HG02973 (cell line): ENCODE measurements at regions not wholly inside any gene's neighbourhood (a gene's known extent, or its start where the extent isn't known, plus 50 kb on each side); places are given as distances from the start of the nearest gene placed in this dataset.
"Not testable (repeated sequence)": the region's sequence is repeated elsewhere in the genome, so short reads cannot be mapped to it uniquely, and the experiment has no call there.

ENCODE experiments used
- ATAC-seq: cut with Tn5 transposase; IDR thresholded peaks from one replicate; pipeline ENCODE4 v1.9.1; 2021; ENCODE audit warnings: moderate library complexity; ENCODE audit not compliant: unreplicated experiment

DNA sequence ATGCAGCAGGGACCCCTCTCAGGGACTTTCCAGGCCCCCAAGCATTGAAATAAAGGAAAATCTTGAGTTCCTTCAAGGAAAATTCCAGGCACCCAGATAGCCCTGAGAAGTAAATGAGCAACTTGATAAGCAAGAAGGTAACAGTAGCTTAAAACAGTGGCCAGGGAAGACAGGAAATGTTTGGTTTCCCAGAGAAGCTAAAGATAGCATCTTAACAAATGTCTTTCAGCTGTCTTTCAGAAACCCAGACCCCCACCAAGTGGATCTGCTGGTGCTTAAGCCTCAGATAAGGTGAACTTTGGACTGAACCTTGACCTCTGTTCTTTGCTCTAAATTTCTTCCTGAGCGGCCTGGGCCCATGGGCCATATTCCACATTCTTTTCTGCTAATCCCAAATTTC lies 117.8 kb upstream of the CST7 start:
- no peak for ATAC-seq

DNA sequence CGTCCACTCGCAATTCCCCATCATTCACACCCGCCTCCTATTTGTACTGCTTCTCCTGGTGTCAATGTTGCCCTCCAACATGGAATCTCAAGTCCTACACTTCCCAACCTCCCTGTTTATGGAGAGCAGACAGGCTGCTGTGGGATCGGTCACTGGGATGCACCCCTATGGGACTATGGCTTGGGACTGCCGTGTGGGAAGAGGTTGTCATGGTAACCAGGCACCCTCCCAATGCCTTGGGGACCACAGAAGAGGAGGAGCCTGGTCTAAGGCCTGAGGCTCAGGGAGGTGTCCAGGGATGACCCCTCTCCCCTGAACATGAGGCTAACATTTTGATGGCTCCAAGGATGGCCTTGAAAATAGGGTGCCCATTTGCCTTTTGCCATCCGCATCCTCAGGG lies 116.6 kb upstream of the CST7 start:
- no peak for ATAC-seq

DNA sequence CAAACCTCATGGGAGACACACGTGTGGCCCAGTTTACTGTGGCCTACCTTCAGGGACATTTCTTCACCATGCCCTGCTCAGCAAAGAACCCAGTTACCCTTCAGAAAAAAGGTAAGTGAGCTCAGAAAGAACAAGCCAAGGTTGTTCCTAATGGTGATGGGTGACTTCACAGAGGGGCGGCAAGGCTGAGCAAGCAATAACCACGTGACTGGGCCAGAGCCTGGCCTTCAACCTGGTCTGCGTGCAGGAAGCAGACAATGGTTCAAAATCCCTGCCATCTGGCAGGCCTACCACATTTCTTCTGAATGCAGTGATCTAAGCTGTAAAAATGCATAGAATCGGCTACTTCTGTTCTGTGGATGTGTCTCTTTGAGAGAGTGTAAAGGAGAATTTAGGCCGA lies 115.5 kb upstream of the CST7 start:
- ATAC-seq, result no peak

GRCh38 chr20:24834310-24834709 lies 114.8 kb upstream of the CST7 start:
- no peak for ATAC-seq

- ATAC-seq, result no peak
Measured at GRCh38 chr20:24835195-24835594, 113.9 kb upstream of the CST7 start.

GRCh38 chr20:24836041-24836533 lies 113.0 kb upstream of the CST7 start:
- no peak for ATAC-seq

- ATAC-seq, result no peak
Measured at GRCh38 chr20:24836661-24837299, 112.3 kb upstream of the CST7 start.

GRCh38 chr20:24837781-24838450 lies 111.2 kb upstream of the CST7 start:
- no peak for ATAC-seq

- ATAC-seq, result no peak
Measured at GRCh38 chr20:24838546-24839535, 110.2 kb upstream of the CST7 start.

DNA sequence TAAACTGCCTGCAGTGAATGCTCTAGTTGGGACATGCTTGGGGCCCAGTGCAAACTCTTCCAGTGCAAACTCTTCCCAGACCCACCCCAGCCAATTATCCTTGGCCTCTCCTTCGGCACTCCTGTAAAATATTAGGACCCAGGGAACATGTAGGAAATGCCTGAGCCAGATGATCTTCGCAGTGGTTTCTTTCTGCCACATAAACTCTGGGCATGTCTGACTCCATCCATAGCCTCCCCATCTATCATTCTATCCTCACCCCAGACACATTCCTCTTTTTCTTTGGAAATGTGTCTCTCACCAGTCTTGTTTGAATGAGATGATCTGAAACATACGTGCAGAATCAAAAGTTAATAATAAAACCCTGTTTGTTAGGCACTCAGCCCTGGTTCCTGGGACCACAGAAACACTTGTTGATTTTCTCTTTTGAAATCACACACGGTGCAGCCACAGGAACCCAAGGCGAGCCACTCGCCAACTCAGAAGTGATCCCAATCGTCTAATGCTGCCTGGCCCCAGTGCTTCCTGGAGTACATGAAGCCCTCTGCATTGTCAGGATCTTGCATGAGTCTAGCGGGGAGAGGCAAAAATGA lies 108.9 kb upstream of the CST7 start:
- no peak for ATAC-seq

DNA sequence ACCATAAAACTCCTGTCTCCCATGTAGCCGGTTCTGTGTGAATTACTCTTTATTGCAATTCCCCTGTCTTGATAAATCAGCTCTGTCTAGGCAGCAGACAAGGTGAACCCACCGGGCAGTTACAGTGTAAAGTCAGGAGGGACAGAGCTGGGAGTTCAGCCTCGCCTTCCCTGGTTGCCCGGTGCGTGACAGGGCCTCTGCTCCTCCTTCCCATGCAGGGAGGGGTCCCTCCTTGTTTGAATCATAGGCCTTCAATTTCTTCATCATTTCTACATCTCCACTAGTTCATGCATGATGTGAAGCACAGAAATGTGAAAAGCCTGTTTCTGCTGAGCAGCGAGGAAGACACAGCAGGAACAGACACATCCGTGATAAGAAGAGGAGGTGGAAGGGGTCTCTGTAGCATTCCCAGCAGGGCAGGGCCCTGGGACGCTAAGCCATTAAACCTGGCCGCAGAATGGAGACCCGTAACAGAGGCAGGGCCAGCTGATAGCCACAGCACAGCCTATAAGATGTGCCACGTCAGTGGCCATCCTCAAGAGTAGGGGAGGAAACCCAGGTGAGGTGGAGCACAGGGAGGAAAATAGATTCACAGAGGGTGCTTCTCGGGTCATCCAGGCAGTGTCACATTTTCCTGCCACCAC lies 106.7 kb upstream of the CST7 start:
- no peak for ATAC-seq

GRCh38 chr20:24842918-24843715 lies 106.0 kb upstream of the CST7 start:
- peak; percentile 83 for ATAC-seq

DNA sequence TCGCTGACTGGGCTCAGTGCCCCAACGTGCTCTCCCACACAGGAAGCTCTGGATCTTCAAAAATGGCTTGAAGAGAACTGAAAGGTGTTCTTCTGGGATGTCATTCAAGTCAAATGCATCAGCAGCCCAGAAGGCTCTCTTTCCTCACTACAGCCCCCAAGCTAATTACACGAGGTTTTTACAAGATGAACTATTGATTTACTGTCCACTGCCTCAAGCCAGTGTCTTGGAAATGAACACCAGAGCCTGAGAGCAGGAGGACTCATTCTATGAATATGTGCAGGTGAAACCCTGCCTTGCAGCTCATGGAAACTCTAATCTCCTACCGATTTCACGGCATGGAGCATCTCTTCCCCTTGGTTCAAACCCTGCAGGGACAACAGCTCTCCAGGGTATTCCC lies 98.9 kb upstream of the CST7 start:
- ATAC-seq, result no peak

GRCh38 chr20:24851346-24852019 lies 97.6 kb upstream of the CST7 start:
- no peak for ATAC-seq

DNA sequence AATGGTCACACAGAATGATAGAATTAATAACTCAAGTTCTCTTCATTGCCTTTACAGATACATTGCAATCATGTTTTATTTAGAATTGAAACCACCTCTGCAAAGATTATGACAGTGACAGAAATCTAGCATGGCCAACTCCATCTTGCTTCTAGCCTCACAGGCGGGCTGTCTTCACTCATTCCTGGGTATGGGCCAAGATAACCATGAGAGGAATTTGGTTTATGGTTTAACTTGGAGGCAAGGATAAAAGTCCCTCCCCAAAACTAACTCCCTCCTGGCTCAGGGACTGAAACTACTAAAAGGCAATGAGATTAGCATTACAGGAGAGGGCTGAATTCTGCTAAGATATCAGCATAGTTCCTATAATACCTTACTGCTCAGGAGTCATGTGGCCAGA lies 95.2 kb upstream of the CST7 start:
- no peak for ATAC-seq

DNA sequence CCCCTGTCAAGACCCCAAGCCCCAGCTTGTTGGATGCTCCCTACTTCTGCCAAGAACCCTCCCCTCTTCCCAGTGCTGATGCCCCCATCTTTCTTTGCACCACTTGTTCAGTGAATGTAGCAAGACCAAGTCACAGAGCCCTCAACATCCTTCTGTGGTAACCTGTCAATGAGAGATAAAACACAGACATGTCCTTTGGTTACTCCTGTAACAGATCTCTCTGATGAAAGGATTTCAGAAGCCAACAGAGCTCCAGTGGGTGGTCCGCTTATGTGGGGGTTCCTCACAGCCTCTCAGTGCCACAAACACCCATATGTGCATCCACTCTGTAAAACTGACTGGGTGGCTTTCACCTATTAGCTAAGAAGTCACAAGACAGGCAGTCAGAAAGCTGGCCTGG lies 93.2 kb upstream of the CST7 start:
- no peak for ATAC-seq

DNA sequence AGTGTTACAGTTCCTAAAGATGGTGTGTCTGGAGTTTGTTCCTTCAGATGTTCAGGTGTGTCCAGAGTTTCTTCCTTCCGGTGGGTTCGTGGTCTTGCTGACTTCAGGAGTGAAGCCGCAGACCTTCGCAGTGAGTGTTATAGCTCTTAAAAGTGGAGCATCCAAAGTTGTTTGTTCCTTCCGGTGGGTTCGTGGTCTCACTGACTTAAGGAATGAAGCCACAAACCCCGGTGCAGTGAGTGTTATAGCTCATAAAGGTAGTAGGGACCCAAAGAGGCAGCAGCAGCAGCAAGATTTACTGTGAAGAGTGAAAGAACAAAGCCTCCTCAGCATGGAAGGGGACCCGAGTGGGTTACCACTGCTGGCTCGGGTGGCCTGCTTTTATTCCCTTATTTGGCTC lies 90.6 kb upstream of the CST7 start:
- not testable (repeated sequence) for ATAC-seq

- no peak for ATAC-seq
Measured at GRCh38 chr20:24859539-24859938, 89.5 kb upstream of the CST7 start.

- no peak for ATAC-seq
Measured at GRCh38 chr20:24862186-24862585, 86.9 kb upstream of the CST7 start.
